ENCODE measurements at regions not wholly inside any gene's neighbourhood (a gene's known extent, or its start where the extent isn't known, plus 50 kb on each side); places are given as distances from the start of the nearest gene placed in this dataset.
"Not testable (repeated sequence)": the region's sequence is repeated elsewhere in the genome, so short reads cannot be mapped to it uniquely, and the experiment has no call there.

GRCh38 chr2:234374150-234374508, 122.8 kb downstream of the ARL4C start:
- no peak for DNase-seq (ENCODE audit: low read depth)

- no peak for DNase-seq (ENCODE audit: low read depth)
Observed at GRCh38 chr2:234373481-234374149, 123.3 kb downstream of the ARL4C start.

GRCh38 chr2:234373060-234373459, 123.8 kb downstream of the ARL4C start:
- no peak for DNase-seq (ENCODE audit: low read depth)

GRCh38 chr2:234372506-234372905, 124.4 kb downstream of the ARL4C start:
- no peak for DNase-seq (ENCODE audit: low read depth)

GRCh38 chr2:234368861-234369261, 128.0 kb downstream of the ARL4C start:
- no peak for DNase-seq (ENCODE audit: low read depth)

GRCh38 chr2:234366891-234367290, 130.0 kb downstream of the ARL4C start:
- no peak for DNase-seq (ENCODE audit: low read depth)

GRCh38 chr2:234364661-234365060, 132.2 kb downstream of the ARL4C start:
- DNase-seq (ENCODE audit: low read depth) = no peak

GRCh38 chr2:234363647-234364294, 133.1 kb downstream of the ARL4C start:
- no peak for DNase-seq (ENCODE audit: low read depth)

GRCh38 chr2:234363011-234363487, 133.8 kb downstream of the ARL4C start:
- DNase-seq (ENCODE audit: low read depth) = no peak

GRCh38 chr2:234360313-234360975, 136.4 kb downstream of the ARL4C start:
- not testable (repeated sequence) for DNase-seq (ENCODE audit: low read depth)

GRCh38 chr2:234357666-234358065, 139.2 kb downstream of the ARL4C start:
- DNase-seq (ENCODE audit: low read depth) = no peak

- no peak for DNase-seq (ENCODE audit: low read depth)
Observed at GRCh38 chr2:234355808-234356365, 141.0 kb downstream of the ARL4C start.

GRCh38 chr2:234355021-234355720, 141.7 kb downstream of the ARL4C start:
- no peak for DNase-seq (ENCODE audit: low read depth)

GRCh38 chr2:234352270-234352669, 144.6 kb downstream of the ARL4C start:
- no peak for DNase-seq (ENCODE audit: low read depth)

- DNase-seq (ENCODE audit: low read depth) = not testable (repeated sequence)
Observed at GRCh38 chr2:234351866-234352265, 145.0 kb downstream of the ARL4C start.

GRCh38 chr2:234348081-234348480, 148.8 kb downstream of the ARL4C start:
- no peak for DNase-seq (ENCODE audit: low read depth)

- DNase-seq (ENCODE audit: low read depth) = no peak
Observed at GRCh38 chr2:234345921-234346320, 151.0 kb downstream of the ARL4C start.

GRCh38 chr2:234344012-234344411, 152.9 kb downstream of the ARL4C start:
- no peak for DNase-seq (ENCODE audit: low read depth)

- DNase-seq (ENCODE audit: low read depth) = no peak
Observed at GRCh38 chr2:234343372-234343771, 153.5 kb downstream of the ARL4C start.

- DNase-seq (ENCODE audit: low read depth) = no peak
Observed at GRCh38 chr2:234341306-234341985, 155.4 kb downstream of the ARL4C start.

- DNase-seq (ENCODE audit: low read depth) = no peak
Observed at GRCh38 chr2:234339501-234339900, 157.4 kb downstream of the ARL4C start.

GRCh38 chr2:234339011-234339410, 157.9 kb downstream of the ARL4C start:
- no peak for DNase-seq (ENCODE audit: low read depth)

All from HS-5 (cell line).